D721Med (cell line): ENCODE measurements at regions not wholly inside any gene's neighbourhood (a gene's known extent, or its start where the extent isn't known, plus 50 kb on each side); places are given as distances from the start of the nearest gene placed in this dataset.

Experiments used
- DNase-seq: peaks from one replicate; pipeline ENCODE4 v3.0.0; 2011; ENCODE audit warnings: low spot score; ENCODE audit not compliant: insufficient read length
- FAIRE-seq: peaks from 2 replicates; lab custom pipeline; 2011; peaks lifted over from hg19 to GRCh38; lab: Jason Lieb, UNC
- CTCF ChIP-seq: IDR thresholded peaks from 2 replicates; pipeline ENCODE4 v1.5.1; 2012; ENCODE audit warnings: mild to moderate bottlenecking, control low read depth; ENCODE audit not compliant: insufficient read depth; ENCODE audit errors: missing control alignments

GRCh38 chr21:25149022-25149421 lies 458.3 kb downstream of the MRPL39 start:
- FAIRE-seq, result no peak
- no peak for TF ChIP-seq CTCF

GRCh38 chr21:25139414-25139813 lies 467.9 kb downstream of the MRPL39 start:
- DNase-seq, result no peak
- no peak for FAIRE-seq
- TF ChIP-seq CTCF, result no peak

More at GRCh38 chr21:25149022-25149421, 458.3 kb downstream of the MRPL39 start:
- DNase-seq, result no peak

GRCh38 chr21:25133939-25134338 lies 473.3 kb downstream of the MRPL39 start:
- no peak for TF ChIP-seq CTCF
- DNase-seq (no peak), FAIRE-seq (no peak)

GRCh38 chr21:25127811-25128210 lies 479.5 kb downstream of the MRPL39 start:
- FAIRE-seq, result no peak
- no peak for TF ChIP-seq CTCF
- DNase-seq, result no peak

GRCh38 chr21:25127007-25127406 lies 480.3 kb downstream of the MRPL39 start:
- no peak for TF ChIP-seq CTCF
- FAIRE-seq (no peak), DNase-seq (no peak)

- TF ChIP-seq CTCF, result no peak
- DNase-seq (no peak), FAIRE-seq (no peak)
Measured at GRCh38 chr21:25126564-25126963, 480.7 kb downstream of the MRPL39 start.

- DNase-seq, result no peak
- FAIRE-seq, result no peak
- TF ChIP-seq CTCF, result no peak
Measured at GRCh38 chr21:25118648-25119047, 488.6 kb downstream of the MRPL39 start.
